Astrocyte (in vitro differentiated cells and primary cell): ENCODE measurements at regions not wholly inside any gene's neighbourhood (a gene's known extent, or its start where the extent isn't known, plus 50 kb on each side); places are given as distances from the start of the nearest gene placed in this dataset.

ENCODE experiments used
- DNase-seq: peaks from one replicate; pipeline ENCODE4 v3.0.0-alpha.2; 2010; ENCODE audit warnings: low read depth
- FAIRE-seq: peaks from 2 replicates; lab custom pipeline; 2011; peaks lifted over from hg19 to GRCh38; lab: Jason Lieb, UNC
- H2AFZ ChIP-seq: 2 replicates; pipeline ENCODE4 v1.6.0; 2012; ENCODE audit warnings: low read depth, low read length, inconsistent platforms
- H3K27ac ChIP-seq: 2 replicates; pipeline ENCODE4 v1.5.1; 2011; ENCODE audit warnings: low read depth, low read length, inconsistent platforms
- H3K27me3 ChIP-seq: 2 replicates; pipeline ENCODE4 v1.6.0; 2011; ENCODE audit warnings: low read length, inconsistent platforms; ENCODE audit not compliant: insufficient read depth
- H3K36me3 ChIP-seq: 2 replicates; pipeline ENCODE4 v1.5.1; 2011; ENCODE audit warnings: low read length, inconsistent platforms; ENCODE audit not compliant: insufficient read depth
- H3K4me1 ChIP-seq: 2 replicates; pipeline ENCODE4 v1.5.1; 2011; ENCODE audit warnings: low read length, inconsistent platforms; ENCODE audit not compliant: insufficient read depth
- H3K4me2 ChIP-seq: 2 replicates; pipeline ENCODE4 v1.6.0; 2012; ENCODE audit warnings: low read length, inconsistent platforms
- H3K4me3 ChIP-seq: 2 replicates; pipeline ENCODE4 v1.5.1; 2011; ENCODE audit warnings: low read depth, mild to moderate bottlenecking, low read length, inconsistent platforms; ENCODE audit not compliant: insufficient read depth
- H3K79me2 ChIP-seq: 2 replicates; pipeline ENCODE4 v1.6.0; 2012; ENCODE audit warnings: mild to moderate bottlenecking, low read length, inconsistent platforms; ENCODE audit not compliant: insufficient read depth
- H3K9ac ChIP-seq: 2 replicates; pipeline ENCODE4 v1.6.0; 2012; ENCODE audit warnings: mild to moderate bottlenecking, low read length, inconsistent platforms
- H3K9me3 ChIP-seq: 2 replicates; pipeline ENCODE4 v1.5.1; 2012; ENCODE audit warnings: low read depth, mild to moderate bottlenecking, low read length, inconsistent platforms; ENCODE audit not compliant: insufficient read depth
- H4K20me1 ChIP-seq: 2 replicates; pipeline ENCODE4 v1.6.0; 2012; ENCODE audit warnings: low read length, inconsistent platforms; ENCODE audit not compliant: insufficient read depth
- H3K27ac Mint-ChIP-seq: one replicate; pipeline ENCODE4 v1.8.0; 2021; ENCODE audit warnings: mild to moderate bottlenecking, mixed read lengths; ENCODE audit not compliant: unreplicated experiment
- H3K27me3 Mint-ChIP-seq: one replicate; pipeline ENCODE4 v1.8.0; 2021; ENCODE audit warnings: low read depth, mixed read lengths; ENCODE audit not compliant: unreplicated experiment
- H3K36me3 Mint-ChIP-seq: one replicate; pipeline ENCODE4 v1.8.0; 2021; ENCODE audit warnings: low read depth, mixed read lengths; ENCODE audit not compliant: unreplicated experiment
- H3K4me1 Mint-ChIP-seq: one replicate; pipeline ENCODE4 v1.8.0; 2021; ENCODE audit warnings: low read depth, mixed read lengths; ENCODE audit not compliant: unreplicated experiment
- H3K4me3 Mint-ChIP-seq: one replicate; pipeline ENCODE4 v1.8.0; 2021; ENCODE audit warnings: mild to moderate bottlenecking, moderate library complexity, mixed read lengths; ENCODE audit not compliant: unreplicated experiment
- H3K9me3 Mint-ChIP-seq: one replicate; pipeline ENCODE4 v1.8.0; 2021; ENCODE audit warnings: mild to moderate bottlenecking, mixed read lengths; ENCODE audit not compliant: unreplicated experiment
- EZH2 ChIP-seq: IDR thresholded peaks from 2 replicates; pipeline ENCODE4 v1.6.1; 2012; ENCODE audit warnings: mild to moderate bottlenecking, low read length, inconsistent platforms; ENCODE audit not compliant: insufficient read depth
- TF ChIP-seq, protein P1 (sequence below): IDR thresholded peaks from 2 replicates; pipeline ENCODE4 v1.5.1; 2011; ENCODE audit warnings: low read depth, mild to moderate bottlenecking, inconsistent platforms, low read length, moderate library complexity; ENCODE audit not compliant: insufficient read depth

DNA sequence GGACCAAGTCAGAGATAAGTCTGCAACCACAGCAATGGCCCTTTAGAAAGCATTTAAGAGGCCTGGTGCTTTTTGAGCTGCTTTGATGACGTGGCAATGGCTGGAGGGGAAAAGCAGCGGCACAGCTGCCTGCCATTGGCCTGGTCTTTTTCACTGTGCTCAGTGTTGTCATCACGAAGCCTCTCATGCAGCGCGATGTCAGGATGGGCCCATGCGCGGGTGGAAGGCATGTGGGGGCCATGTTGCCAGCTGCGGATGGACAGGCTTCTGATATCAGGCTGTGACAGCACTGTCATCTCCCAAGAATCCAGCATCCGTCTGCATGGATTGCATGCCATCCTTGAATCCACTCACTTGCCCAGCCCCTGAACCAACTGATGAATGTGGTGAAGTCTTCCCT, 204.5 kb downstream of the ACKR3 start:
- H3K9ac ChIP-seq = no peak overlapping the region
- peaks cover 37% of the 10 kb centered on the region for H3K4me1 ChIP-seq
- H3K36me3 ChIP-seq = no peaks in the 10 kb centered on the region
- Mint-ChIP-seq H3K27me3 (no peaks in the 10 kb centered on the region), H3K4me1 (peaks cover 60% of the 10 kb centered on the region), H3K27ac (no peak overlapping the region), H3K9me3 (peaks cover 3% of the 10 kb centered on the region), H3K36me3 (no peaks in the 10 kb centered on the region), H3K4me3 (no peak overlapping the region)
- H2AFZ ChIP-seq = no peak overlapping the region
- FAIRE-seq (no peak), DNase-seq (no peak)
- no peaks in the 10 kb centered on the region for H3K79me2 ChIP-seq
- TF ChIP-seq EZH2 = no peak
- TF ChIP-seq, protein P1, sequence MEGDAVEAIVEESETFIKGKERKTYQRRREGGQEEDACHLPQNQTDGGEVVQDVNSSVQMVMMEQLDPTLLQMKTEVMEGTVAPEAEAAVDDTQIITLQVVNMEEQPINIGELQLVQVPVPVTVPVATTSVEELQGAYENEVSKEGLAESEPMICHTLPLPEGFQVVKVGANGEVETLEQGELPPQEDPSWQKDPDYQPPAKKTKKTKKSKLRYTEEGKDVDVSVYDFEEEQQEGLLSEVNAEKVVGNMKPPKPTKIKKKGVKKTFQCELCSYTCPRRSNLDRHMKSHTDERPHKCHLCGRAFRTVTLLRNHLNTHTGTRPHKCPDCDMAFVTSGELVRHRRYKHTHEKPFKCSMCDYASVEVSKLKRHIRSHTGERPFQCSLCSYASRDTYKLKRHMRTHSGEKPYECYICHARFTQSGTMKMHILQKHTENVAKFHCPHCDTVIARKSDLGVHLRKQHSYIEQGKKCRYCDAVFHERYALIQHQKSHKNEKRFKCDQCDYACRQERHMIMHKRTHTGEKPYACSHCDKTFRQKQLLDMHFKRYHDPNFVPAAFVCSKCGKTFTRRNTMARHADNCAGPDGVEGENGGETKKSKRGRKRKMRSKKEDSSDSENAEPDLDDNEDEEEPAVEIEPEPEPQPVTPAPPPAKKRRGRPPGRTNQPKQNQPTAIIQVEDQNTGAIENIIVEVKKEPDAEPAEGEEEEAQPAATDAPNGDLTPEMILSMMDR = no peak
- H4K20me1 ChIP-seq = no peaks in the 10 kb centered on the region
- no peaks in the 10 kb centered on the region for H3K9me3 ChIP-seq
- no peaks in the 10 kb centered on the region for H3K27me3 ChIP-seq
- no peak overlapping the region for H3K4me2 ChIP-seq
- H3K4me3 ChIP-seq = no peak overlapping the region
- no peak overlapping the region for H3K27ac ChIP-seq

DNA sequence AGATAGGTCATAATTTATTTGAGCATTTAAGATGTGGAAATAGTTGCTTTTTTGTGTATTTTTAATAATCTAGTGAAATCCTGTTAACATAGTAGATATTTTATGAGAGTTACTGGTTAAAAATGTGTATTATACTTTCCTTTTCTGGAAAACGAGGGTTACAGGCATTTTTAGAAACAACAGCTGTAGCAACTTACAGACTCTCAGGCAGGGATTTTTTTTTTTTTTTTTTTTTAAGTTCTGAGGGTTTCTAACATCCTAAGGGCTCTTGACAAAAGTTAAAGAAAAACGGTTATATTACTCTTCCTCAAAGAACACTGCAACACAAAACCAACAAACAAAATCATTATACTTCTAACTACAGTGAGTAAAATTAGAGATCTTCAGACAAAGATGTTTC, 205.9 kb downstream of the ACKR3 start:
- Histone ChIP-seq H3K27me3 (no peaks in the 10 kb centered on the region), H3K79me2 (no peaks in the 10 kb centered on the region), H3K9ac (peak overlapping the region; percentile 71), H2AFZ (no peak overlapping the region), H4K20me1 (no peaks in the 10 kb centered on the region), H3K27ac (peak overlapping the region; percentile 92), H3K4me2 (no peak overlapping the region), H3K9me3 (no peaks in the 10 kb centered on the region), H3K36me3 (no peaks in the 10 kb centered on the region), H3K4me1 (peaks cover 26% of the 10 kb centered on the region), H3K4me3 (no peak overlapping the region)
- Mint-ChIP-seq H3K36me3 (peaks cover 5% of the 10 kb centered on the region), H3K27ac (peak overlapping the region; percentile 90), H3K4me3 (no peak overlapping the region), H3K4me1 (peaks cover 47% of the 10 kb centered on the region), H3K27me3 (no peaks in the 10 kb centered on the region), H3K9me3 (peaks cover 3% of the 10 kb centered on the region)
- FAIRE-seq = no peak
- DNase-seq = no peak
- no peak for TF ChIP-seq EZH2
- TF ChIP-seq, protein P1 = no peak

- TF ChIP-seq EZH2 = no peak
- TF ChIP-seq, protein P1 = no peak
- Histone ChIP-seq H3K4me1 (peaks cover 22% of the 10 kb centered on the region), H3K4me2 (peak overlapping the region; percentile 22), H3K27me3 (no peaks in the 10 kb centered on the region), H3K27ac (peak overlapping the region; percentile 92), H2AFZ (no peak overlapping the region), H3K4me3 (no peak overlapping the region), H3K9ac (peak overlapping the region; percentile 71), H3K9me3 (no peaks in the 10 kb centered on the region), H3K36me3 (no peaks in the 10 kb centered on the region), H4K20me1 (no peaks in the 10 kb centered on the region), H3K79me2 (no peaks in the 10 kb centered on the region)
- Mint-ChIP-seq H3K27me3 (no peaks in the 10 kb centered on the region), H3K9me3 (peaks cover 3% of the 10 kb centered on the region), H3K27ac (peak overlapping the region; percentile 90), H3K4me3 (no peak overlapping the region), H3K4me1 (peaks cover 41% of the 10 kb centered on the region), H3K36me3 (peaks cover 5% of the 10 kb centered on the region)
- FAIRE-seq = no peak
- DNase-seq = no peak
Measured at GRCh38 chr2:236776206-236776605, 206.6 kb downstream of the ACKR3 start.
